RWPE1 (cell line): ENCODE measurements at regions not wholly inside any gene's neighbourhood (a gene's known extent, or its start where the extent isn't known, plus 50 kb on each side); places are given as distances from the start of the nearest gene placed in this dataset.
A peak's percentile ranks its signal among the peaks of the same experiment; 100 is the strongest.

Experiments used
- CTCF ChIA-PET: fragments of 350-600 bp; sonication (Branson Sonifier 250); formaldehyde crosslinking; extraction: SDS; loops from one replicate; lab custom pipeline; 2021; lab: Yijun Ruan, JAX
- POLR2A ChIA-PET: fragments of 400-600 bp; formaldehyde crosslinking; extraction: SDS; loops from one replicate; lab custom pipeline; 2020; ENCODE audit warnings: antibody characterized with exemption; ENCODE audit not compliant: low non-redundant PET; lab: Yijun Ruan, JAX
- DNase-seq: peaks from one replicate; pipeline ENCODE4 v3.0.0; 2012; ENCODE audit warnings: low spot score
- H3K27ac ChIP-seq: fragments of 450-650 bp; 2 replicates; pipeline ENCODE4 v1.5.1; 2017
- CTCF ChIP-seq: fragments of 450-650 bp; conservative IDR thresholded peaks from 2 replicates; pipeline ENCODE4 v1.5.1; 2017; ENCODE audit warnings: low read depth, mild to moderate bottlenecking

GRCh38 chr20:60240415-60240814 is 282.2 kb downstream of the CDH26 start:
- no peak for TF ChIP-seq CTCF
- POLR2A ChIA-PET = no interaction called here
- no peak overlapping the region for H3K27ac ChIP-seq
- CTCF ChIA-PET = interaction anchor here (0.6 to 0.8 kb wide), 2 partner anchors 15 to 1040 kb away, joined by 3 to 4 read pairs; no protein-coding TSS in a partner anchor
- no peak for DNase-seq

- DNase-seq = no peak
- no peak for TF ChIP-seq CTCF
- CTCF ChIA-PET = no interaction called here
- no peak overlapping the region for H3K27ac ChIP-seq
- POLR2A ChIA-PET = no interaction called here
Measured at GRCh38 chr20:60240986-60241385, 282.8 kb downstream of the CDH26 start.

- no peak overlapping the region for H3K27ac ChIP-seq
- POLR2A ChIA-PET = no interaction called here
- TF ChIP-seq CTCF = no peak
- CTCF ChIA-PET = interaction anchor here (1.7 kb wide), 1 partner anchor 20 kb away, joined by 5 read pairs; no protein-coding TSS in a partner anchor
- DNase-seq = peak; percentile 44
Measured at GRCh38 chr20:60242836-60243505, 284.7 kb downstream of the CDH26 start.

- POLR2A ChIA-PET = no interaction called here
- no peak for TF ChIP-seq CTCF
- no peak for DNase-seq
- H3K27ac ChIP-seq = no peak overlapping the region
- CTCF ChIA-PET = interaction anchor here (0.9 to 1.7 kb wide), 2 partner anchors 18 to 33 kb away, joined by 5 read pairs; no protein-coding TSS in a partner anchor
Measured at GRCh38 chr20:60244373-60245146, 286.3 kb downstream of the CDH26 start.

GRCh38 chr20:60246751-60247150 is 288.5 kb downstream of the CDH26 start:
- POLR2A ChIA-PET = no interaction called here
- no peak for TF ChIP-seq CTCF
- DNase-seq = no peak
- no peak overlapping the region for H3K27ac ChIP-seq
- CTCF ChIA-PET = no interaction called here

GRCh38 chr20:60249436-60249835 is 291.2 kb downstream of the CDH26 start:
- CTCF ChIA-PET = interaction anchor here (0.9 kb wide), 1 partner anchor 14 kb away, joined by 3 read pairs; no protein-coding TSS in a partner anchor
- POLR2A ChIA-PET = interaction anchor here (0.5 to 0.6 kb wide), 2 partner anchors 12 to 31 kb away, joined by 5 to 9 read pairs; no protein-coding TSS in a partner anchor
- peak; percentile 99 for DNase-seq
- H3K27ac ChIP-seq = peak overlapping the region; percentile 69
- no peak for TF ChIP-seq CTCF
